GM12864 (cell line): ENCODE measurements at regions not wholly inside any gene's neighbourhood (a gene's known extent, or its start where the extent isn't known, plus 50 kb on each side); places are given as distances from the start of the nearest gene placed in this dataset.

ENCODE experiments used
- DNase-seq: peaks from one replicate; pipeline ENCODE4 v3.0.0-alpha.2; 2011; ENCODE audit warnings: low read depth
- H3K4me3 ChIP-seq: 2 replicates; pipeline ENCODE4 v1.5.1; 2011; ENCODE audit warnings: mild to moderate bottlenecking, low read depth, low read length, control low read depth
- TF ChIP-seq, protein P1 (sequence below): IDR thresholded peaks from 2 replicates; pipeline ENCODE4 v1.5.1; 2011; ENCODE audit warnings: low read depth, mild to moderate bottlenecking, moderate library complexity, low read length, control low read depth, inconsistent platforms; ENCODE audit errors: missing control alignments

DNA sequence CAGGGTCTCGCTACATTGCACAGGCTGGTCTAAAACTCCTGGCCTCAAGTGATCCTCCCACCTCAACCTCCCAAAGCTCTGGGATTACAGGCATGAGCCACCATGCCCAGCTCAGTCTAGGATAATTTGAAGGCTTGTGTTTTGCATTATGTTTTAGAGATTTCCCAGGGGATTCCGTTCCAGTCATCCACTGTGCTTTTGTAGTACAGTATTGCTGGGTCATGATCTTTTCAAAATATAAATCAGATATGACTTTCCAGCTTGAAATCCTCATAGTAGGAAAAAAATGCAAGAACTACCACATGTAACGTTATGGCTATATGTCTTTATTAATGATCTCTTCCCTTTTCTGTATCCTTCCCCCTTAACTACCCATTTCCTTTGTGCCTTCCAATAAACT is 338.1 kb downstream of the PRELID2 start:
- no peak overlapping the region for H3K4me3 ChIP-seq
- no peak for DNase-seq
- TF ChIP-seq, protein P1, sequence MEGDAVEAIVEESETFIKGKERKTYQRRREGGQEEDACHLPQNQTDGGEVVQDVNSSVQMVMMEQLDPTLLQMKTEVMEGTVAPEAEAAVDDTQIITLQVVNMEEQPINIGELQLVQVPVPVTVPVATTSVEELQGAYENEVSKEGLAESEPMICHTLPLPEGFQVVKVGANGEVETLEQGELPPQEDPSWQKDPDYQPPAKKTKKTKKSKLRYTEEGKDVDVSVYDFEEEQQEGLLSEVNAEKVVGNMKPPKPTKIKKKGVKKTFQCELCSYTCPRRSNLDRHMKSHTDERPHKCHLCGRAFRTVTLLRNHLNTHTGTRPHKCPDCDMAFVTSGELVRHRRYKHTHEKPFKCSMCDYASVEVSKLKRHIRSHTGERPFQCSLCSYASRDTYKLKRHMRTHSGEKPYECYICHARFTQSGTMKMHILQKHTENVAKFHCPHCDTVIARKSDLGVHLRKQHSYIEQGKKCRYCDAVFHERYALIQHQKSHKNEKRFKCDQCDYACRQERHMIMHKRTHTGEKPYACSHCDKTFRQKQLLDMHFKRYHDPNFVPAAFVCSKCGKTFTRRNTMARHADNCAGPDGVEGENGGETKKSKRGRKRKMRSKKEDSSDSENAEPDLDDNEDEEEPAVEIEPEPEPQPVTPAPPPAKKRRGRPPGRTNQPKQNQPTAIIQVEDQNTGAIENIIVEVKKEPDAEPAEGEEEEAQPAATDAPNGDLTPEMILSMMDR, result no peak

DNA sequence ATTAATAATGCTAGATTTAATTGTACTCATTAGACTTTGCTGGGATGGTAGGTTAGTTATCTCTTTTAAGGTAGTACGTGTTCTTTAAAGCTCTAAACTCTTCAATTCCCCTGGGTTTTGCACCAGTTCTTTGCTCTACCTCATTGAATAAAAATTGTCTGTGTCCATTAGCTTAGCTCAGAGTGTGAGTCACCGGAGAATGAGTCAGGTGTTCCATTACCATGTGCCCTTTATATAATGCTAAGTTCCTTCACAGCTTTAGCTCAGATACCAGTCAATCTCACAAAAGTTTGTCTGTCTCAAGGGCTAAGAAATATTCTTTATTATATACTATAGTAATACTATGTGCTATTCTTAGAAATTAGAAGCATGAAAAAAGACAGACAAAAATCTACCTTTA is 339.4 kb downstream of the PRELID2 start:
- H3K4me3 ChIP-seq, result no peak overlapping the region
- no peak for DNase-seq
- TF ChIP-seq, protein P1, result no peak

DNA sequence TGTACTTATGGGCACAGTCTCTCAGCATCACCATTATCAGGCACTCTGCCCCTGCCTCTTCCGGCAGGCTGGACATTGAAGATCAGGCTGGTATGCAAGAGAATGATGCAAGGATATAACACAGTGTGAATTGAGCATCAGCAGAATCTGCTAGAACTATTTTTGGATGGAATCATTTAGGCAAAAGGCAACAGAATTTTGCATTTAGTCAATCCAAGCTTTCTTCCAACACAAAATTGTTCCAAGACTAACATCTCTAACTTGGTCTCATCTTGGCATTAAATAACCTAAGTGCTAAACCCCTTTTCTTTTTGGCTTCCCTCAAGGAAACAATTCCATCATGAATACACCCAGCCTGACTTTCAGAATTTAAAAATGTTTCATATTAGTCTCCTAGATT is 339.9 kb downstream of the PRELID2 start:
- no peak for DNase-seq
- TF ChIP-seq, protein P1, result no peak
- no peak overlapping the region for H3K4me3 ChIP-seq

DNA sequence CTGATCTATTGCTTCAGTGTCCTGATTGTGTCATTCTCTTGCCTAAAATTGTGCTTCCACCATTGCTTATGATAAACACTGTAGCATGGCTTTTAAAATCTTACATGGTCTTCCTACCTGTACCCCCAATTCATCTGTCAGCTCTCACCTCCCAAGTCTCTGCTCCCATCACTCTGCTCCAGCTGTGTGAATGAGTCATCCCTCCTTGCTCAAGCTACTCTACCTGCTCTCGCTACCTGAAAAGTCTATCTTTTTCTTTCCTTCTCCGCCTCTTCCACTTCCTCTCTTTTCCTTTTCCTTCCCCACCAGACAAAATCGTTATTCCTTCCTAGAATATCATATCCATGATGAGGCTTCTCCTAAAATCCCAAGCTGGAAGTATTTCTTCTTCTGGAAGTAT is 341.7 kb downstream of the PRELID2 start:
- TF ChIP-seq, protein P1, result no peak
- H3K4me3 ChIP-seq, result no peak overlapping the region
- no peak for DNase-seq

DNA sequence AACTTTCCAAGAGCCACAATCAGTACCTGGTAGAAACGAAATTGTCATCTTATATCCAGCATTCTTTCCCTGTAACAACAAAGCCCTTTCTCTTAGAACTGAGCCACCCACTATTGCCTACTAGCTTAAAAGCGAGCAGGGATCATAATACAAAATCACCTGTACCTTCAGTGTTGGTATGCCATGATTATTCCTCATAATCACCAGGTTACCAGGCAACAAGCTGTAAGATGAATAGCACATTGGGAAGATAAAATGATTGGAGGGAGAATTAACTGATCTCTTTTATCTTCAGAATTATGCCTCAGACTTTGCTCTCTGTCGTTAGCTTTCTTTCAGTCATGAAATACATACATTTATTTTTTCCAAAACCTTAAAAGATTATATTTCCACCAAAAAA is 345.6 kb downstream of the PRELID2 start:
- H3K4me3 ChIP-seq, result no peak overlapping the region
- DNase-seq, result no peak
- TF ChIP-seq, protein P1, result no peak

DNA sequence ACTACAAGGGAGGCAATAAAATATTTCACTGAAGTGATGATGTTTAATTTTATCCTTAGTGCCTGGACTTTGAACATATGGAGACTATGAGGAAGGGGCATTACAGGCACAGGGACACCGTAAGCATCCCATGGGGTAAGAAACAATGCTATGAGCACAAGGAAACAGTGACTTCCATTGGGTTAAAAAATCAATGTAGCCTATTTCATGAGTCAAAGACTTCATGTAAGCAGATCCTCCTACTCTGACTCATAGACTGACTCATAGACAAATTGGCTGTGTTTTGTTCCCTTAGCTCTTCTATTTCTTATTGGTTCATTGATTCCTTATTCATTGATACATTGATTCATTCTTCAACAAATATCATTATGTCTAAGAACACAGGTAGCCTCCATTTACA is 351.0 kb downstream of the PRELID2 start:
- TF ChIP-seq, protein P1, result no peak
- DNase-seq, result no peak
- H3K4me3 ChIP-seq, result no peak overlapping the region

DNA sequence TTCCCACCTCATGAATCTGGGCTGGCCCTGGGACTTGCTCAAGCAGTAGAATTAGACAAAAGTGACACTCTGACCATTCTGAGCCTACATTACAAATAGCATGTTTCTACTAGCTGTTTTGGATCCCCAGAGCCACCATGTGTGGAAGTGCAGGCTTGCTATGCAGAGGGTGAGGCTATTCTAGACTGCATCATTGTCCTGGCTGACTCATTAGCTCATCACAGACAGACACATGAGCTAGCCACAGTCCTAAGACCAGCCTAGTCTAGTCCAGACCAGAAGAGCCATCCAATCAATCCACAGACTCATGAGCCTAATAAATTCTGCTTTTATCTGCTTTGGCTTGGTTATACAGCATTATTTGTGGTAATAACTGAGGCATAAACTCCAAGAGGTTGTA is 351.9 kb downstream of the PRELID2 start:
- no peak for DNase-seq
- no peak overlapping the region for H3K4me3 ChIP-seq
- TF ChIP-seq, protein P1, result no peak
